Activated T-helper 1 cell treated with anti-CD3 and anti-CD28 coated beads, Interleukin-12 subunit alpha, Interleukin-12 subunit beta, Interleukin-2, Interleukin-4 antibody, amounts not matched to agents 30 ng/mL and 10 ng/mL and 1 ng/mL, durations not matched to agents 14 hours and 24 hours and 36 hours (primary cell): ENCODE measurements at regions not wholly inside any gene's neighbourhood (a gene's known extent, or its start where the extent isn't known, plus 50 kb on each side); places are given as distances from the start of the nearest gene placed in this dataset.

Experiments used
- DNase-seq: peaks from one replicate; pipeline ENCODE4 v3.0.0; 2021; ENCODE audit warnings: low spot score
- H3K27ac Mint-ChIP-seq: one replicate; pipeline ENCODE4 v1.8.0; 2021; ENCODE audit warnings: mild to moderate bottlenecking, mixed read lengths
- H3K27me3 Mint-ChIP-seq: one replicate; pipeline ENCODE4 v1.8.0; 2022; ENCODE audit warnings: mild to moderate bottlenecking, moderate library complexity, mixed read lengths; ENCODE audit not compliant: insufficient read depth
- H3K36me3 Mint-ChIP-seq: one replicate; pipeline ENCODE4 v1.8.0; 2021; ENCODE audit warnings: low read depth, mixed read lengths
- H3K4me1 Mint-ChIP-seq: one replicate; pipeline ENCODE4 v1.8.0; 2021; ENCODE audit warnings: low read depth, mixed read lengths
- H3K4me3 Mint-ChIP-seq: one replicate; pipeline ENCODE4 v1.8.0; 2021; ENCODE audit warnings: mild to moderate bottlenecking, moderate library complexity, mixed read lengths
- H3K9me3 Mint-ChIP-seq: one replicate; pipeline ENCODE4 v1.8.0; 2021; ENCODE audit warnings: mixed read lengths
- intact Hi-C: fragments of 100-400 bp; cut with micrococcal nuclease; formaldehyde crosslinking; loops from one replicate; pipeline ENCODE4 v1.15.1; 2024

- no peak for DNase-seq
- Mint-ChIP-seq H3K4me3 (no peak overlapping the region), H3K27ac (no peak overlapping the region), H3K36me3 (peaks cover 3% of the 10 kb centered on the region), H3K27me3 (peaks cover 5% of the 10 kb centered on the region), H3K9me3 (peaks cover 17% of the 10 kb centered on the region), H3K4me1 (no peaks in the 10 kb centered on the region)
- intact Hi-C loops = no loop called here
These were observed 68.7 kb upstream of the RNF7 start for GRCh38 chr3:141669434-141669833.

DNA sequence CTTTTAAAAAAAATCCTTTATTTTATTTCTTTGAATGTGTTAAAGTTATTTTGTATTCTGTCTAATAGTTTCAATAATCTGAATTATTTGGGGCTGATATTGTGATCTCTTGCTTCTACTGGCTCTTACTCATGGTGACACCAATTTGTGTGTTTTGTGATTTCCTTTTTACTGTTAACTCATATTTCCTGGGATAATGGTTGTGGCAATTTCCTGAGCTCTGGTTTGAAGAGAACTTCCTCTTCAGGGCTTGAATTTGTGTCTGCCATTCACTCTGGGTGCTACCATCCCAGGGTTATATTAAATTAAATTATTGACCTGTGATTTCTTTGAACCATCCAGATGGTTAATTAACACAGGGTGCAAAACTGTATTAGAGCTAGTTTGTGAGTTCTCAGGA is 60.4 kb upstream of the RNF7 start:
- Mint-ChIP-seq H3K27ac (no peak overlapping the region), H3K27me3 (peaks cover 6% of the 10 kb centered on the region), H3K36me3 (no peaks in the 10 kb centered on the region), H3K4me3 (no peak overlapping the region), H3K9me3 (peaks cover 4% of the 10 kb centered on the region), H3K4me1 (no peaks in the 10 kb centered on the region)
- no peak for DNase-seq
- intact Hi-C loops = no loop called here

DNA sequence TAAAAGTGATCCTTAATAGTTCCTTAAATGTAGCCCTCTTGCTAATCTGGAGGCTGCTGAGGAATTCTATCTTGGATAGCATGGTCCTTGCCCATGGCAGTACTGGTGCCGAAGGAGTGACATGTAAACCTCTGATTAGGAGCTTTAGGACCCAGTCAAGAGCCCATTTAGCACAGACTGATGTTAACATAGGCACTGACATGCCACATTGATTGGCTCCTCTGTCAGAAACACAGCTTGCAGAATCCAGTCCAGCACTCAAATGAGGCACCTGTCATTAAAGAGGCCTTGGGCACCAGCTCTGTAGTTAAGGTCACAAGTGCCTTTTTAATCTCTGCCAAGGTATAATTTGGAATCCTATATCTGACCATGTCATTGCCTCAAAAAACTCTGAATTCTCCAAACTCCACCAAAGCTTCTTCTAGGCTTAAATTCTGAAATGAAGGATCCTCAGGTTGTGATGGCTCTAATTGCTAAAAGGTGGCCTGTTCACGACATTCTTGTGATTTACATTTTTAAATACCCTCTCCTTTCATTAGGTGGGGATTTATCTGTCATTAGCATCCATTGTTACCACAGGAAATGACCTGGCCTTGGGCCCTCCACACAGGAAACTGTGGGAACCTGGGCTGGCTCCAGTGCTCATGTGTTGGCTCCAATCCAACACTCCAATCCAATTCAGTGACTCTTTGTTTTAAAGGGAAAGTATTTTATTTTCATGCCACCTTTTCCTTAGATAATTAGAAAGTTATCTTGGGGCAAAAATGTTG is 57.3 kb upstream of the RNF7 start:
- no peaks in the 10 kb centered on the region for H3K36me3 Mint-ChIP-seq
- intact Hi-C loops = no loop called here
- H3K27me3 Mint-ChIP-seq = peaks cover 2% of the 10 kb centered on the region
- H3K27ac Mint-ChIP-seq = no peak overlapping the region
- H3K9me3 Mint-ChIP-seq = no peaks in the 10 kb centered on the region
- DNase-seq = no peak
- H3K4me3 Mint-ChIP-seq = no peak overlapping the region
- no peaks in the 10 kb centered on the region for H3K4me1 Mint-ChIP-seq

DNA sequence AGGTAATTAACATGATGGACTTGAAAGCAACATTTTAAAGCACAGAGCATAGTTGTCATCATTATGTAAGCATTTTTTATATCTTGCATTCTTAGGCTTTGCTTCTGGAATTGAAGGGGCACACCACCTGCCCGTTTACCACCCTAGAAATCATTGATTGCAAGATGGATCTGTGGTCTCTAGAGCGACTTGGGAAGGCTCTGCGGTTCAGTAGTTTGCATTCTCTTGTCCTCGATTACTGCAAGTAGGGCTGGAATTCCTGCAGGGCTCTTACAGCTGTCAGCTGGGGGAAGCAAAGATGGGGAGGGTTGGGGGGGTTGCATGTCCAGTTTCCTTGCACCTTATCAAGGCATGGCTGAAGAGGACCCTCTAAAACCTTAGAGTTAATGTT is 56.7 kb upstream of the RNF7 start:
- no peak overlapping the region for H3K4me3 Mint-ChIP-seq

DNA sequence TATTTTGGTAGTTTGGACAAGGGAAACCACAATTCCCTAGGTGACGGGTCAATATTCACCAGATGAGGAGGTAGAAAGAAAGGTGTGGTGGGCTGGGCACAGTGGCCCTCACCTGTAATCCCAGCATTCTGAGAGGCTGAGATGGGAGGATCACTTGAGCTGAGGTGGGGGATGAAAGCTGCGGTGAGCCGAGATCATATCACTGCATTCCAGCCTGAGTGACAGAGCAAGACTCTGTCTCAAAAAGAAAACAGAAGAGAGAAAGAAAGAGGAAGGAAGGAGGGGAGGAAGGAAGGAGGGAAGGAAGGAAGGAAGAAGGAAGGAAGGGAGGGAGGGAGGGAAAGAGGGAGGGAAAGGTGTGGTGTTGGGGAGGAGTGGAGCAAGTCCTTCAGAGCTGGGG is 56.1 kb upstream of the RNF7 start:
- Mint-ChIP-seq H3K4me1 (peaks cover 12% of the 10 kb centered on the region), H3K4me3 (no peak overlapping the region), H3K27ac (no peak overlapping the region), H3K27me3 (peaks cover 2% of the 10 kb centered on the region), H3K36me3 (no peaks in the 10 kb centered on the region), H3K9me3 (no peaks in the 10 kb centered on the region)
- intact Hi-C loops = no loop called here
- DNase-seq = no peak

More for the DNA sequence above, 56.7 kb upstream of the RNF7 start:
- intact Hi-C loops = no loop called here
- H3K9me3 Mint-ChIP-seq = no peaks in the 10 kb centered on the region
- peaks cover 6% of the 10 kb centered on the region for H3K4me1 Mint-ChIP-seq
- DNase-seq = no peak
- H3K27ac Mint-ChIP-seq = no peak overlapping the region
- H3K27me3 Mint-ChIP-seq = peaks cover 2% of the 10 kb centered on the region
- H3K36me3 Mint-ChIP-seq = no peaks in the 10 kb centered on the region

- Mint-ChIP-seq H3K4me3 (no peak overlapping the region), H3K4me1 (peaks cover 13% of the 10 kb centered on the region), H3K36me3 (no peaks in the 10 kb centered on the region), H3K9me3 (no peaks in the 10 kb centered on the region), H3K27me3 (no peaks in the 10 kb centered on the region), H3K27ac (no peak overlapping the region)
- intact Hi-C loops = no loop called here
- DNase-seq = no peak
These were observed 55.2 kb upstream of the RNF7 start for GRCh38 chr3:141682921-141683320.

DNA sequence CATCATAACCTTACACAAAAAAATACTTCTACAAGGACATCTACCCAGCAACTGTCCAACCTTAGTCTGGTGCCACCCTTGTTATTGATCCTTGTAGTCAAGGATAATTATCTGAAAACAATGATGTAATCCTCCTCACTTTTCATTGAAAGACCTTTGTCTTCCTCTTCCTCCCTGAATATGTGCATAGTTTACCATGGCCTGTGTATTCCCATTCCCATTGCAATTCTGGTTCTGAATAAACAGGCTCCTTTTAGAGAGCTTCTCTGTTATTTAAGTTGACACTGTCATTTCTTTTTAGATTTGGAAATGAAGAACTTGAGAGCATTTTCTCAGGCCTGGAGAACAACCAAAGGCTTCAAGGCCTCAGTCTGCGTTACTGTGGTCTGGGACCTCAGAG is 53.3 kb upstream of the RNF7 start:
- no peaks in the 10 kb centered on the region for H3K27me3 Mint-ChIP-seq
- DNase-seq = no peak
- H3K4me3 Mint-ChIP-seq = no peak overlapping the region
- H3K9me3 Mint-ChIP-seq = no peaks in the 10 kb centered on the region
- H3K36me3 Mint-ChIP-seq = no peaks in the 10 kb centered on the region
- H3K4me1 Mint-ChIP-seq = peaks cover 13% of the 10 kb centered on the region
- intact Hi-C loops = no loop called here
- H3K27ac Mint-ChIP-seq = no peak overlapping the region

DNA sequence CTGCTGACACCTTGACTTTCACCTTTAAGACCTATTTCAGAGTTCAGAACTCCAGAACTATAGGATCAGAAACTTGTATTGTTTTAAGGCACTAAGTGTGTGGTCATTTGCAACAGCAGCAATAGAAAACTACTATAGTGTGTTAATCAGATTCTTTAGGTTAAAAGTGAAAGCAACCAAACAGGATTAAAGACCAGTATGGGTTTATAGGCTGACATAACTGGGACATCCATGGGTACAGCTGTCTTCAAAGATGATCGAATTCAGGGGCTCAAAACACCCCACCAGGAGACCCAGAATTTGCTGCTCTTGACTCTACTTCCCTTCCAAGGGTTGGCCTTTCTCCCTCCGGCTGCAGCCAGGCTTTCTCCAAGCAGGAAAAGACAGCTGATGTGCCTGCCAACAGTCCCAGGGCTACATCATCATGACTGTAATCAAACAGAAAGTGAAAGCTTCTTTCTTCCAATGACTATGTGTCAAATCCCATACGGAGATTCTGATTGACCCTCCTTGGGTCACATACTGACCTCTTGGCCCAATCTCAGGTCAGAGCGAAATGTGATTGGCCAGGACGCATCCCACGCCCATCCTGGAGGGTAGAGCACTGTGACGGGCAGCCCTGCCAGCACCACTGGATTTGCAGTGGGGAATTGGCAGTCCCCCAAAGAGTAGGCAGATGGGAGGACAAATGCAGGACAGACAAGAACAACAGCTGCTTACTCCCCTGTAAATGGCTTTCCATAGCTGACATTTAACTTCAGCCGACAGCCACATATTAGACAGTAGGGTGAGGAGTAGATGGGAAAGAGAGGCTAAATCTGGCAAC is 51.4 kb upstream of the RNF7 start:
- Mint-ChIP-seq H3K27ac (peak overlapping the region; percentile 24), H3K4me1 (peaks cover 13% of the 10 kb centered on the region), H3K9me3 (no peaks in the 10 kb centered on the region), H3K4me3 (peak overlapping the region; percentile 59), H3K27me3 (no peaks in the 10 kb centered on the region), H3K36me3 (no peaks in the 10 kb centered on the region)
- no peak for DNase-seq
- intact Hi-C loops = no loop called here
